ENCODE measurements at regions not wholly inside any gene's neighbourhood (a gene's known extent, or its start where the extent isn't known, plus 50 kb on each side); places are given as distances from the start of the nearest gene placed in this dataset.

DNA sequence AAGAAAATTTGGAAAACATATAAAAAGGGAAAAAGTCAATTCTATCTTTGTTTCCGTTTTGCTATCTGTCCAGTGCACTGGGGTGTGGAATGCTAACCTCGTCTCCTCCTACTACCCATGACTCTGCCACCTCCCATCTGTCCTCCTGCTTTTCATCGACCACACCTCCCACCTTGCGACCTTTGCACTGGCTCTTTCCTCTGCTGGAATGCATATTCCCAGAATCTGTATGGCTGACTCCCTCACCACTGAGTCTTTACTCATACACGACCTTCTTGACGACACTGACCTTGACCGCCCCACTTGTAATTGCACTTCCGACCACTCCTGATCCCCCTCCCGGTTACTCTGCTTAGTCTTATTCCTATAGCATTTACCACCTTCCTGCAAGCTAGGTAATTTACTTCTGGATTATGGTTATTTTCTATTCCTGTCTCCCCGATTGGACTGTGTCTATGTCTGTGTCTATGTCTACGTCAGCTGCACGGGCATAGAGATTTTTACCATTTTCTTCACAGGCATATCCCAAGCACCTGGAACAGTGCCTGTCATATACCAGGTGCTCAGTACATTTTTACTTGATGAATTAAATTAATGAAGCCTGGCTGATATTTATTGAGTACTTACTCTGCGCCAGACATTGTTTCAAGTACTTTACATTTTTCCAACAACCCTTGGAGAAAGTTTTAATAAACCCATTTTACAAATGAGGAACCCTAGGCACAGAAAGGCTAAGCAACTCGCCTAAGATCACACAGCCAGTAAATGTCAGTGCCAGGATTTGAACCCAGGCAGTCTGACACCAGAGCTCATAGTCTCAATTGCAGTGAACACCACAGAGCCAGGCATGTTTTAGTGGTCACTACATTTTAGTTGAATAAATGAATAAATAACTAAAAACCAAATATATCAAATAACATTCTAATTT, 54.0 kb upstream of the SLC22A11 start:
- no peak overlapping the region for H2BK15ac ChIP-seq (ENCODE audit: low read depth, low read length)
- H4K91ac ChIP-seq (ENCODE audit: insufficient read depth, low read depth, low read length), result no peak overlapping the region
- H4K5ac ChIP-seq (ENCODE audit: low read depth, low read length), result no peak overlapping the region
- H3K18ac ChIP-seq (ENCODE audit: low read depth, low read length), result no peak overlapping the region
- no peaks in the 10 kb centered on the region for H4K20me1 ChIP-seq (ENCODE audit: insufficient read depth, low read length)
- ChIA-PET CTCF (no interaction called here), POLR2A (ENCODE audit: unreplicated experiment) (no interaction called here)
- intact Hi-C loops (cut with micrococcal nuclease) (no loop called here), dilution Hi-C loops (cut with HindIII; ENCODE audit: low sequenced_read_pairs, unreplicated experiment) (no loop called here), in situ Hi-C loops (cut with MboI; ENCODE audit: low sequenced_read_pairs) (no loop called here)
- no peak overlapping the region for H3K14ac ChIP-seq (replicated peaks; ENCODE audit: low read depth, low read length)
- H3K9me1 ChIP-seq (ENCODE audit: insufficient read depth, low read length), result no peaks in the 10 kb centered on the region
- no peak overlapping the region for H4K8ac ChIP-seq (ENCODE audit: low read depth in 2 of 2, low read length in 2 of 2)
- H2AK5ac ChIP-seq (ENCODE audit: low read depth, low read length), result no peak overlapping the region
- H2AFZ ChIP-seq (replicated peaks; ENCODE audit: low read length, poor library complexity), result no peak overlapping the region
- no peak for ATAC-seq (ENCODE audit: low read depth)
- no peak overlapping the region for H3K4me2 ChIP-seq (ENCODE audit: low read depth, low read length)
- no peak overlapping the region for H2AK9ac ChIP-seq (replicated peaks; ENCODE audit: low read depth, low read length, poor library complexity)
- H3K27me3 ChIP-seq (ENCODE audit: control insufficient read depth, insufficient read depth, low read length), result peaks cover 32% of the 10 kb centered on the region
- peaks cover 7% of the 10 kb centered on the region for H3K9me3 ChIP-seq (ENCODE audit: control insufficient read depth, insufficient read depth, low read length)
- no peak overlapping the region for H3K4ac ChIP-seq (ENCODE audit: low read depth, low read length)
- no peak overlapping the region for H3K4me3 ChIP-seq (ENCODE audit: insufficient read depth, low read depth, low read length)
- no TSS peak for BruUV-seq (replicated peaks)
- H3K23ac ChIP-seq (ENCODE audit: low read depth, low read length), result no peak overlapping the region
- no peak overlapping the region for H2BK120ac ChIP-seq (ENCODE audit: low read depth, low read length)
- no peak for DNase-seq
- no peak overlapping the region for H3K56ac ChIP-seq (ENCODE audit: extremely low read depth, insufficient read depth, low read length)
- H3K27ac ChIP-seq (ENCODE audit: insufficient read depth, low read length), result no peak overlapping the region
- 60% methylated on average over 5 of the region's 14 CpGs; no CpG with 5 or more reads in 1 of the 2 experiments for WGBS, 2 experiments (ENCODE audit: extremely low coverage in 2 of 2, insufficient read length in 1 of 2)
- H2BK20ac ChIP-seq (ENCODE audit: low read depth, low read length), result no peak overlapping the region
- H3K4me1 ChIP-seq (ENCODE audit: control insufficient read depth, insufficient read depth, low read length), result no peaks in the 10 kb centered on the region
- no peaks in the 10 kb centered on the region for H3K79me1 ChIP-seq (ENCODE audit: low read depth in 1 of 2, low read length in 2 of 2)
- H3K9ac ChIP-seq (ENCODE audit: low read depth, low read length), result no peak overlapping the region
- no peak overlapping the region for H2BK5ac ChIP-seq (ENCODE audit: low read depth, low read length, poor library complexity, severe bottlenecking)
- no peaks in the 10 kb centered on the region for H3K36me3 ChIP-seq (ENCODE audit: control insufficient read depth, insufficient read depth, low read length)
- no peak for TF ChIP-seq RCOR1 (IDR thresholded peaks at IDR 0.05; ENCODE audit: insufficient replicate concordance, low read length)
- no peak for TF ChIP-seq RAD21 (IDR thresholded peaks at IDR 0.05; ENCODE audit: low read length)
- no peak for TF ChIP-seq POLR2A (IDR thresholded peaks at IDR 0.05; ENCODE audit: low read depth, low read length)
- TF ChIP-seq MXI1 (IDR thresholded peaks at IDR 0.05; ENCODE audit: borderline replicate concordance, low read depth, low read length), result no peak
- TF ChIP-seq FOS (IDR thresholded peaks at IDR 0.05; ENCODE audit: low read depth, low read length), result no peak
- TF ChIP-seq MAFK (IDR thresholded peaks at IDR 0.05; ENCODE audit: low read depth, low read length), result no peak
- TF ChIP-seq BHLHE40 (IDR thresholded peaks at IDR 0.05; ENCODE audit: low read depth, low read length), result no peak
- TF ChIP-seq, protein P1, sequence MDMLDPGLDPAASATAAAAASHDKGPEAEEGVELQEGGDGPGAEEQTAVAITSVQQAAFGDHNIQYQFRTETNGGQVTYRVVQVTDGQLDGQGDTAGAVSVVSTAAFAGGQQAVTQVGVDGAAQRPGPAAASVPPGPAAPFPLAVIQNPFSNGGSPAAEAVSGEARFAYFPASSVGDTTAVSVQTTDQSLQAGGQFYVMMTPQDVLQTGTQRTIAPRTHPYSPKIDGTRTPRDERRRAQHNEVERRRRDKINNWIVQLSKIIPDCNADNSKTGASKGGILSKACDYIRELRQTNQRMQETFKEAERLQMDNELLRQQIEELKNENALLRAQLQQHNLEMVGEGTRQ (IDR thresholded peaks at IDR 0.05; ENCODE audit: low read depth, low read length), result no peak
- no peak for TF ChIP-seq NFE2L2 (IDR thresholded peaks at IDR 0.05; ENCODE audit: low read depth, low read length)
- no peak for TF ChIP-seq RFX5 (IDR thresholded peaks at IDR 0.05; ENCODE audit: low read depth, low read length)
- TF ChIP-seq CEBPB (IDR thresholded peaks at IDR 0.05; ENCODE audit: low read depth, low read length), result no peak
- TF ChIP-seq, protein P2, sequence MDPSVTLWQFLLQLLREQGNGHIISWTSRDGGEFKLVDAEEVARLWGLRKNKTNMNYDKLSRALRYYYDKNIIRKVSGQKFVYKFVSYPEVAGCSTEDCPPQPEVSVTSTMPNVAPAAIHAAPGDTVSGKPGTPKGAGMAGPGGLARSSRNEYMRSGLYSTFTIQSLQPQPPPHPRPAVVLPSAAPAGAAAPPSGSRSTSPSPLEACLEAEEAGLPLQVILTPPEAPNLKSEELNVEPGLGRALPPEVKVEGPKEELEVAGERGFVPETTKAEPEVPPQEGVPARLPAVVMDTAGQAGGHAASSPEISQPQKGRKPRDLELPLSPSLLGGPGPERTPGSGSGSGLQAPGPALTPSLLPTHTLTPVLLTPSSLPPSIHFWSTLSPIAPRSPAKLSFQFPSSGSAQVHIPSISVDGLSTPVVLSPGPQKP (IDR thresholded peaks at IDR 0.05; ENCODE audit: borderline replicate concordance, low read depth, low read length), result no peak
- TF ChIP-seq, protein P3, sequence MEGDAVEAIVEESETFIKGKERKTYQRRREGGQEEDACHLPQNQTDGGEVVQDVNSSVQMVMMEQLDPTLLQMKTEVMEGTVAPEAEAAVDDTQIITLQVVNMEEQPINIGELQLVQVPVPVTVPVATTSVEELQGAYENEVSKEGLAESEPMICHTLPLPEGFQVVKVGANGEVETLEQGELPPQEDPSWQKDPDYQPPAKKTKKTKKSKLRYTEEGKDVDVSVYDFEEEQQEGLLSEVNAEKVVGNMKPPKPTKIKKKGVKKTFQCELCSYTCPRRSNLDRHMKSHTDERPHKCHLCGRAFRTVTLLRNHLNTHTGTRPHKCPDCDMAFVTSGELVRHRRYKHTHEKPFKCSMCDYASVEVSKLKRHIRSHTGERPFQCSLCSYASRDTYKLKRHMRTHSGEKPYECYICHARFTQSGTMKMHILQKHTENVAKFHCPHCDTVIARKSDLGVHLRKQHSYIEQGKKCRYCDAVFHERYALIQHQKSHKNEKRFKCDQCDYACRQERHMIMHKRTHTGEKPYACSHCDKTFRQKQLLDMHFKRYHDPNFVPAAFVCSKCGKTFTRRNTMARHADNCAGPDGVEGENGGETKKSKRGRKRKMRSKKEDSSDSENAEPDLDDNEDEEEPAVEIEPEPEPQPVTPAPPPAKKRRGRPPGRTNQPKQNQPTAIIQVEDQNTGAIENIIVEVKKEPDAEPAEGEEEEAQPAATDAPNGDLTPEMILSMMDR (conservative IDR thresholded peaks at IDR 0.05; ENCODE audit: low read depth, low read length), result no peak
- no peak for TF ChIP-seq SMC3 (IDR thresholded peaks at IDR 0.05; ENCODE audit: low read depth, low read length)
- TF ChIP-seq CHD1 (IDR thresholded peaks at IDR 0.05; ENCODE audit: low read depth, low read length), result no peak
